ENCODE measurements at regions not wholly inside any gene's neighbourhood (a gene's known extent, or its start where the extent isn't known, plus 50 kb on each side); places are given as distances from the start of the nearest gene placed in this dataset.

DNA sequence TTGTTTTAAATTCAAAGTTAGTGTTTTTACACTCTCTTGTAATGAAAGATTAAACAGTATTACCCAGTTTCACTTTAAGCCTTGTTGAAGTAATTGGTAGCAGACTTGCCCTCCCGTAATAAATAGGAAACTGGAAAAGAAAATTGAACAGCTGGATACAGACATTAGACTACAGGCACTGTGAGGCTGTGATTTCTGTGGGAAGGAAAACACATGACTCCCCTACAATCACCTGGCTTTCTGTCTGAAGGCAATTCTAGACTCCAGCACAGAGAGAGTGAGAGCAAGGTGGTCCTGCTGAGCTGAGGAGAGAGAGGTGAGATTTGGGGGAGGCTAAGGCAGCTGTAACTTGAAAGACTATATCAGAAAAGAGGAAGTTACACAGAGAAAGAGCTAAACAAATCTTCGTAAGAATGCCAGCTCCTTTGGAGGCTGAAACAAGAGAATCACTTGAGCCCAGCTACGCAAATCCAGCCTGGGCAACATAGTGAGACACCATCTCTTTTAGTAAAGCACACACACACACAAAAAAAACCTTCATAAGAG is 57.8 kb upstream of the CDYL2 start:
- Histone ChIP-seq H3K27ac (ENCODE audit: insufficient read length, low read depth, low read length) (no peak overlapping the region), H2AK5ac (ENCODE audit: insufficient read length, low read length) (no peak overlapping the region), H2BK20ac (ENCODE audit: low read depth, low read length, poor library complexity, severe bottlenecking) (no peak overlapping the region), H3K4me1 (ENCODE audit: insufficient read depth, low read length) (no peaks in the 10 kb centered on the region), H2AFZ (ENCODE audit: low read length) (no peak overlapping the region), H3K23me2 (ENCODE audit: insufficient read length, low read depth, low read length, poor library complexity, severe bottlenecking) (no peaks in the 10 kb centered on the region), H3K9me3 (ENCODE audit: control insufficient read depth, low read depth, low read length) (no peaks in the 10 kb centered on the region), H4K8ac (replicated peaks; ENCODE audit: insufficient read length, low read depth, low read length) (no peak overlapping the region), H3K18ac (ENCODE audit: insufficient read length, low read depth, low read length) (no peak overlapping the region), H2BK15ac (ENCODE audit: low read depth, low read length) (no peak overlapping the region), H2BK5ac (ENCODE audit: insufficient read length, low read length) (no peak overlapping the region), H3K4ac (ENCODE audit: low read depth, low read length) (no peak overlapping the region), H4K20me1 (ENCODE audit: control insufficient read depth, insufficient read depth, insufficient read length) (no peaks in the 10 kb centered on the region), H3K14ac (ENCODE audit: insufficient read depth, low read length) (no peak overlapping the region), H2BK120ac (ENCODE audit: low read depth, low read length, poor library complexity, severe bottlenecking) (no peak overlapping the region), H4K91ac (ENCODE audit: insufficient read length, low read depth, low read length) (no peak overlapping the region), H2BK12ac (ENCODE audit: insufficient read length, low read depth, low read length) (no peak overlapping the region), H3K23ac (ENCODE audit: insufficient read length, low read depth, low read length) (no peak overlapping the region), H3K4me2 (ENCODE audit: insufficient read depth, insufficient read length, low read length) (no peak overlapping the region), H3K27me3 (ENCODE audit: insufficient read depth, low read length) (no peaks in the 10 kb centered on the region), H4K5ac (ENCODE audit: insufficient read length, low read depth, low read length) (no peak overlapping the region), H3T11ph (ENCODE audit: low read length) (no peak overlapping the region), H3K56ac (ENCODE audit: insufficient read length, low read depth, low read length) (no peak overlapping the region), H3K9ac (ENCODE audit: extremely low read depth, insufficient read length, low read length) (no peak overlapping the region), H3K79me1 (ENCODE audit: insufficient read depth, low read depth, low read length, poor library complexity, severe bottlenecking) (no peaks in the 10 kb centered on the region), H3K79me2 (ENCODE audit: insufficient read depth, low read length) (no peaks in the 10 kb centered on the region)
- Mint-ChIP-seq H3K4me1 (no peaks in the 10 kb centered on the region), H3K4me3 (no peak overlapping the region), H3K27ac (no peak overlapping the region), H3K27me3 (ENCODE audit: low read depth) (peaks cover 7% of the 10 kb centered on the region), H3K36me3 (ENCODE audit: insufficient read depth in 1 of 3, low read depth in 3 of 3) (no peaks in the 10 kb centered on the region), H3K9me3 (peaks cover 7 to 20% of the 10 kb centered on the region in 2 experiments; a peak in 4 of 5 replicates)
- TF ChIP-seq, protein P1, sequence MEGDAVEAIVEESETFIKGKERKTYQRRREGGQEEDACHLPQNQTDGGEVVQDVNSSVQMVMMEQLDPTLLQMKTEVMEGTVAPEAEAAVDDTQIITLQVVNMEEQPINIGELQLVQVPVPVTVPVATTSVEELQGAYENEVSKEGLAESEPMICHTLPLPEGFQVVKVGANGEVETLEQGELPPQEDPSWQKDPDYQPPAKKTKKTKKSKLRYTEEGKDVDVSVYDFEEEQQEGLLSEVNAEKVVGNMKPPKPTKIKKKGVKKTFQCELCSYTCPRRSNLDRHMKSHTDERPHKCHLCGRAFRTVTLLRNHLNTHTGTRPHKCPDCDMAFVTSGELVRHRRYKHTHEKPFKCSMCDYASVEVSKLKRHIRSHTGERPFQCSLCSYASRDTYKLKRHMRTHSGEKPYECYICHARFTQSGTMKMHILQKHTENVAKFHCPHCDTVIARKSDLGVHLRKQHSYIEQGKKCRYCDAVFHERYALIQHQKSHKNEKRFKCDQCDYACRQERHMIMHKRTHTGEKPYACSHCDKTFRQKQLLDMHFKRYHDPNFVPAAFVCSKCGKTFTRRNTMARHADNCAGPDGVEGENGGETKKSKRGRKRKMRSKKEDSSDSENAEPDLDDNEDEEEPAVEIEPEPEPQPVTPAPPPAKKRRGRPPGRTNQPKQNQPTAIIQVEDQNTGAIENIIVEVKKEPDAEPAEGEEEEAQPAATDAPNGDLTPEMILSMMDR (conservative IDR thresholded peaks at IDR 0.05): no peak
- no peak for DNase-seq
- WGBS (ENCODE audit: extremely low coverage, insufficient read length, low lambda C conversion rate): no CpG with 5 or more reads among the region's 3 CpGs
